HG03064 (cell line): ENCODE measurements at regions not wholly inside any gene's neighbourhood (a gene's known extent, or its start where the extent isn't known, plus 50 kb on each side); places are given as distances from the start of the nearest gene placed in this dataset.
"Not testable (repeated sequence)": the region's sequence is repeated elsewhere in the genome, so short reads cannot be mapped to it uniquely, and the experiment has no call there.

Source experiments
- ATAC-seq: cut with Tn5 transposase; IDR thresholded peaks from one replicate; pipeline ENCODE4 v1.9.1; 2021; ENCODE audit warnings: low read depth; ENCODE audit not compliant: unreplicated experiment

DNA sequence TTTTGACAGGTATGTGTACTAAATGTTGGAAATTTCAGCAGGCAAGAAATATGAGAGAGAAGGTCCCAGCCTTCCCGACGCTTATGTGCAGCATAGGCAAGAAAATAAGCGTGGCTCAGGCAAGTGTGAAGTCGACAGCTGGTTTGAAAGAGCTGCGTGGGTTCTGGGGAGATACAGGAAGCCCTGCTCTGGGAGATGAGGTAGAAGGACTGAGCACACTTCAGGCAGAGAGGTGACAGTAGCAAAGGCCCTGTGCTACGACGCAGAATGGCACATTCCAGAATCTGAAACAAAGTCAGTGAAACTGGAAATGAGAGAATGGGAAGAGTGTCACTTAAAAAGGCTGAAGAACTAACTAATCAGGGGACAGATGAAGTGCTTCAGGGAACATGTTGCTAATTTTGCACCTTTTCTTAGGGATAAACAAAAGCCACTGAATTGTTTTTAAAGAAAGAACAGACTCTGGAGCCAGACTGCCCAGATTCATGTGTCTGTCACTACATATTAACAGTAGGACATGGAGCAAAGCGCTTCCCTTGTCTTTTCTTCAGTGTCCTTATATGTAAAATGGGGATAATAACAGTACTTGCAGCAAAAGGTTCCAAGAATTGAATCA is 160.1 kb downstream of the SPRY2 start:
- ATAC-seq = no peak

DNA sequence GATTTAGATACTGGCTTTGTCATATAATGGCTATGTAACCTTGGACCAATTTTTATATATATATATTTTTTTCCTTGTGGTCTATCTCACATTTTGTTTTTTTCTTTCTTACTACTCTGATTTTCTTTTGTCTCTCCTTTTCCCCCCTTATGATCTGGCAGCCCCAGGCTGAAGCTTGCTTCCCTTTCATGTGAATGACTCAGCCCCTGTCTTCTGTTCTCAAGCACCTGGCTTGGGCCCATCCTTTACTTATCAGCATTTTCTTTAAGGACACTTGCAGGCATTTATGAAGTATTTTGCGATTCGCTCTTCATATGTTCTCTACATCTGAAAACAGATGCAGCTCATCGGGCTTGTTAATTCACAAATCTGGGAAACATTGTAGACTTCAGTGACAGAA is 163.6 kb downstream of the SPRY2 start:
- ATAC-seq = no peak

DNA sequence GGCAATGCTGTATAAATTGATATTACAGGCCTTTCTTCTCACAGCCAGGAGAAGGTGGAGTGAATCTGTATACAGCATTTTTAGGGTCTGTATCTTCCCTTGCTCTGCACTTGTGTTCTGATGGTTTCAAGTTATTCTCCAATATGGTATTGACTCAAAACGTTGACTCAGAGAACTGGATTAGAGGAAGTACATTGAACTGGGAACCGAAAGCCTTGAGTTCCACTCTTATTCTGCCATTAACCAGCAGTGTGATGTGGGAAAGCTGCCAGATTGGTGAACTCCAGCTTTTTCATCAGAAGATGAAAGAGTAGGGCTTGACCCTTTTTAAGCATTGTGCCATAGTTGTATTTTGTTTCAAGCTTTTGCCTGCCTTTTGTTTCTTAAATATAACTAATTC is 167.7 kb downstream of the SPRY2 start:
- no peak for ATAC-seq

DNA sequence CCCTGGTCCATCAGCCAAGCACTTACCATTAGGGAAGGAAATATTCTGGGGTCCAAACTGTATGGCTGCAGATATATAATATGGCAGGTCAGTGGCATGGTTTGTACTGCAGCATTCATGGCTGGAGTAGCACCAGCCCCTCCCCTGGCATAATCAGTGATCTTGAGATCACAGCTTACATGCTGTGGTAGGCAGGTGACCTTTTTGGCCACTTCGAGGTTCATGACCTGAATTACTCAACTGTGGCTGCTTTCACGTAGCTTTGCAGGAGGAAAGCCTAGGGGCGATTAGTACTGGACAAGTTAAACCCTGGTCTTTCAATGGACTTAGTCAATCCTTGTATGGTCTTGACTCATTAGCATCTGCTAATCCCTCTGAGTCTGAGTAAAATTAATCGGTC is 169.8 kb downstream of the SPRY2 start:
- ATAC-seq = no peak

DNA sequence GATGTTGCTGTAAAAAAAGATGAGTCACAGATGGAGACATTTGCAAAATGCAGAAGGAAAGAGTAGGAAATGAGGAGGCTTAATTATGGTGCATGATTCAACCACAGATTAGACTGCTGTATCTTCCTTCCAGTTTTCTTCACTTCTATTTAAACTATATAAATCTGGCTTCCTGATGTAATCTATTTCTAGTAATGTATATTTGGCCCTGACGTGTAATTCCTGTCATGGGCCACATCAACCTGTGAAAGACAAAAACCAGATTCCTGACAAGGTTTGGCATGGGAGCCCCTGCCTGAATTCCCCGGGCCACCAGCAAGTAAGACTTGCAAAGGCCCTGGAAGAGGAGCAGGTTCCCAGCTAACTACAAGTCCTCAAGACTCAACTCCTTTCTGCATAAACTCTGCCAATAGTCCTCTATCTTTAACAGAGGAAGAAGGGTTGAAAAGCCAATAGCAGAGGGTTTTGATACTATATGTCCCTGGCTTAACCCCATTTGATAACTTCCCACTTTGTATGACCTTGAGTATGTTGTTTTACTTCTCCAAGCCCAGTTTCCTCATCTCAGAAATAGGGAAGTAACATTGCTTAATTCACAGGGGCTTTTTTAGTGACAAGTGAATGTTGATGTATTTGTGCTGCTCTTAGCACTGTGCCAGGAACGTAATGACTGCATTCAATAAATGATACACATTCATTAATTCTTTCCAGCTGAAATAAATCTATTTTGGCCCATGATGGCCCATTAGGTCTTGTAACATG is 172.7 kb downstream of the SPRY2 start:
- ATAC-seq = no peak

DNA sequence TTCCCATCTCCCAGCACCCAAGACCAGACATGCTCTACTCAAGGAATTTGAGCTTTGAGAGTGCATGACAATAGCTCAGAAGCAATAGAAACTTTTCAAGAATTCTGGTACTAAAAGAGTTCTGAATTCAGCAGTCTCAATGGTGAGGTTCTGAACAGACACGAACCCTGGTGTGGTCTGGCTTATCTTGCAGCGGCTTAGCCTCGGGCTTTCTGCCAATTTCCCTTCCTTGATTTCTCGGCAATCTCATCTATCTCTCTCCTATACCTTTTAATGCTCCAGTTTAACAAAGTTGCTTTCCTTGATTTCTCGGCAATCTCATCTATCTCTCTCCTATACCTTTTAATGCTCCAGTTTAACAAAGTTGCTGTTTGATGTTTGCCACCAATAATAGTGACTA is 174.6 kb downstream of the SPRY2 start:
- ATAC-seq = no peak

DNA sequence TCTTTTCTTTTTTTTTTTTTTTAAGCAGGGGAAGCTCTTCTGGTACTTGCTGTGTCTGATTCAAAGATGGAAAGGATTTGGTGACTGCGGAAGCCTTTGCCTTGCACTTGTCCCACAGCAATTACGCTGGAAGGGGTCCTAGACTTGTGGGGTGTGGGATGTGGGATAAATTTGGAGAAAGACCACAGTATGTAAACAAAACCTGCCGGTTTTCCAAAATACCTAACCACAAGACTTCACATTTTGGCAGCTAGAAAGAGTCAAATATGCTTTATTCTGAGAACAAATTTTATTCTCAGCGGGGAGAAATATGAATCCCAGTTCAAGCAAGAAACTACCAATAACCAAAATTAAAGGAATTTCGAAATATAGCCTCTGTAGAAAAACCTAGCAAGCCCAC is 176.5 kb downstream of the SPRY2 start:
- ATAC-seq = no peak

DNA sequence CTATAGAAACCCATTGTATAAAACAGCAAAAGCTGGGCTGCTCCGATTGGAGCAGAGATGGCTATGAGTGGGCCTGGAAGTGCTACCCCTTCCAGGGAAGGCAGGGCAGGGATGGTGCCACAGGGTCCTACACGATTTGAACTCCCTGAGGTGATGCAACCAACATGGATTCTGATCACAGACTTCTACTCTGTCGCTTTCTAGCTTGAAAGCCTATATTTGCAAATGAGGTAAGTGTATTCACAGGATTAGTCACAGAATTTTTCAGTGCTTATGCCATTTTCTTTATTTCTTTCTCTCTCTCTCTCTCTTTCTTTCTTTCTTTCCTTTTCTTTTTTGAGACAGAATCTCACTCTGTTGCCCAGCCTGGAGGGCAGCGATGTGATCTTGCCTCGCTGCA is 179.0 kb downstream of the SPRY2 start:
- no peak for ATAC-seq

DNA sequence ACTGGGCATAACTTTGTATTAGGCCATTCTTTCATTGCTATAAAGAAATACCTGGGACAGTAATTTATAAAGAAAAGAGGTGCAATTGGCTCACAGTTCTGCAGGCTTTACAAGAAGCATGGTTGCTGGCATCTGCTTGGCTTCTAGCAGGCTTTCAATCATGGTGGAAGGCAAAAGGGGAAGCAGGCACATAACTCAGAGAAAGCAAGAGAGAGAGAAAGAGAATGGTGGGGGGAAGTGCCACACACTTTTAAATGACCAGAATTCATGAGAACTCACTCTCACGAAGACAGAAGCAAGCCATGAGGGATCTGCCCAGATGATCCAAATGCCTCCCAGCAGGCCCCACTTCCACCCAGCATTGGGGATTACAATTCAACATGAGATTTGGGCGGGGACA is 179.7 kb downstream of the SPRY2 start:
- ATAC-seq = no peak

DNA sequence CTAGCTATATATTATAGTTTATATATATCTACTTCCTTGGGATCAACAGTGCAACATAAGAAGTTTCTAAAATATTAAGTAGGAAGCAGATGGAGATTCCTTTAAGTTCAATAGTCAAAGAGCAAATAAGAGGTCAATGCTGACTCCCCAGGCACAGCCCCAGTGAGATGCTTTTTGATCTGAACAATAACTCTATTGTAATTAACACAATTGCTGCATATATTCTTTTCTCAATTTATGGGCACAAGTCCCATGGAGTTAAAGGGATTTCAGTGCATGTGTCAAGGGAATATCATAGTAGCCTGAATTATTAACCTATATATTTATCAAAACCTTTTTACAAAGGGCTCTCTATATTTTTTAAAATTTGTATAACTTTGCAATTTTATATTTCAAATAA is 180.8 kb downstream of the SPRY2 start:
- no peak for ATAC-seq

DNA sequence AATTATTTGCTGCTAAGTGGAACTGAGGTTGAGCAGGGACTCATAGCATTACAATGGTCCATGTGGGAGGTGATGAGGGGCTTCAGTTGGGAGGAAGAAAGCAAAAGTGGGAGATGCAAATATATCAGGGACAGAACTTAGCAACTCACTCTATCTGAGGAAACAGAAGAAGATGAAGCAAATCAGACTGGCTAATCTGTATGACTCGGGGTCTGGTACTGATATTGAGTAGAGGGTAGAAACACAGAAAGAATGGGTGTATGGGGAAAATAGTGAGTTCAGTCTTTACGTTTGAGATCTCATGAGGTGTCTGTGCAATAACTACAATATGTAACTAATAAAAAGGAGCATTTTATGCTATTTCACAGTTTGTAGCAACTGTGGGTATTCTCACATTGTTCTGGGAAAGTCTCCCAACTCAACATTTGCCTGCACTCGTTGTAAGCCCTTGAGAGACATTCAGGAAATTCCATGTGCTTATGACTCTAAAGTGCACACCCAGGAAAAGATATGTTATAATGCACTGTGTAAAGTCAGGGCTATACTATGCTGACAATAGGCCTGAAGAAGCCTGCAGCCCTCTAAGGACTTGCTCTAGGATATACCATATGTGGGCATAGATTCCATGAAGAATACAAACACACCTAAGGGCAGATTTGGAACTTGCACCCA is 183.5 kb downstream of the SPRY2 start:
- ATAC-seq = no peak

DNA sequence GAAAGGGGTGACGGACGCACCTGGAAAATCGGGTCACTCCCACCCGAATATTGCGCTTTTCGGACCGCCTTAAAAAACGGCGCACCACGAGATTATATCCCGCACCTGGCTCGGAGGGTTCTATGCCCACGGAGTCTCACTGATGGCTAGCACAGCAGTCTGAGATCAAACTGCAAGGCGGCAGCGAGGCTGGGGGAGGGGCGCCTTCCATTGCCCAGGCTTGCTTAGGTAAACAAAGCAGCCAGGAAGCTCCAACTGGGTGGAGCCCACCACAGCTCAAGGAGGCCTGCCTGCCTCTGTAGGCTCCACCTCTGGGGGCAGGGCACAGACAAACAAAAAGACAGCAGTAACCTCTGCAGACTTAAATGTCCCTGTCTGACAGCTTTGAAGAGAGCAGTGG is 188.8 kb downstream of the SPRY2 start:
- not testable (repeated sequence) for ATAC-seq

DNA sequence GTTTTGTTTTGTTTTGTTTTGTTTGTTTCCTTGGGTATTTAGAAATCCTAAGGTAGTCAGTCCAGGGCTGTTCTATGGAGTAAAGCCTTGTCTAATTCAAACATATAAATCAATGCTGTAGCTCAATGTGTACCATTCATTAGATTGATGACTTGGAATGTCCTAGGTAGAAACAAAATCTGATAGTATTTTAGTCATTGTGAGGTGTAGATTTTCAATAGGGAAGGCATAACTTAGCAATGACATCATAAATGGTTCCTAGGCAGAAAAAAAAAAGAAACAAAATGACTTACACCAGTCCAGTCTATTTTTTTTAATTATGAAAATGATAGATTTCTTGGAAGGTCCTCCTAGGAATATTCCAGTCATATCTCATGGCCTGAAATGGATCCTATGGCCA is 189.9 kb downstream of the SPRY2 start:
- ATAC-seq = no peak

DNA sequence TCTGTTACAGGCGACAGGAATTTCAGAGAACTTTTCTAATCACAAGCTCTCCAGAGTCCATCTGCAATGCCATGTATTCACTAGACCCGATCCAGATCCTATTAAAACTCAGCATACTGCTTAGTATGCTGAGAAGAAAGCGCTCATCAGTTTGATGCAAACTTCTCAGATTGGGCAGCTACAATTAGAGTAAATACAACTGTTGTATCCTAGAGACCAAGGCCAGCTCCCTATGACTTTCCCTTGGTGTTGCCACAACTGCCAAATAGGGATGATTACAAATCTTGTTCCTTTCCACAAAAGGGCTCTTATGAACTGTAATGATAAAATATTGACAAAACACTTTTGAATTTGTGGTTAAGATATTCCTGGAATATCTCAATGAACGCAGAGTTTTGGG is 191.2 kb downstream of the SPRY2 start:
- no peak for ATAC-seq

DNA sequence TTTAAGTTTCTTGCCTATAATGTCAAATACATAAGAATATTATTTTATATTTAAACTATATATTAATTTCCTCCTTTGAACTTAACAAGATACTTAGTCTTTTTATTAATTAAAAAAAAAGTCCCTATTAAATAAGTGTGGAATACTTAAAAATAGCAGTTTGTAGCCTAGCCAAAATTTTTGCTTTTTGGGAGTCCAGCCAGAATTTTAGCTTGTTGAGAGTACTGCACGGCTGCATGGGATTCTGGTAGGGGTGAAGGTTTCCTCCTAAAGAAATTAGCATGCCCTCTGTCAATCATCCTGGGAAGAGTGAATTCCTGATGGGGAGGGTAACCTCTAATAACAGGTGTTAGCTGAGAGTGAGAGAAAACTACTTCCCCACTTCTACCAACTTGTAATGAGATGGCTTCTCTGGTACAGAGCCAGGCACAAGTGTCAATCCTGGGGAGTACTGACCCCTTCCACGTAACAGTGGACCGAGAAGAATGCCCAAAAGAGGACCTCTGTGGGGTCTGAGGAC is 195.7 kb downstream of the SPRY2 start:
- no peak for ATAC-seq

DNA sequence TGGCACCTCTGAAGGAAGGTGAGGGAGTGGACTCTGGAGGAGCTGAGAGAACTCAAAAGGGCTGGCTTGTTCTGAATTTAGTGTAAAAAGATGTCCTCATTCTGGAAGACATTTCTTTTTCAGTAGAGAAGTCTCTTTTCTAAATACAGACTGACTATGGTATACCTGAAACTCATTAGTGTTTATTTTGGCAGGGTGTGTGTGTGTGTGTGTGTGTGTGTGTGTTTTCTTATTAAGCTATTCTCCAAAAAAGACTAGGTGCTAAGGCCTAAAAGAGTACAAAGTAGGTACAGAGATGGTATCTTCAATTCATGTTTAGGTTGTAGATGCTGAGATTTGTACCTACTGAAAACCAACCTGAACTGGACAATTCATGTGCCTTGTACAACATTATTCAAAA is 196.4 kb downstream of the SPRY2 start:
- no peak for ATAC-seq

DNA sequence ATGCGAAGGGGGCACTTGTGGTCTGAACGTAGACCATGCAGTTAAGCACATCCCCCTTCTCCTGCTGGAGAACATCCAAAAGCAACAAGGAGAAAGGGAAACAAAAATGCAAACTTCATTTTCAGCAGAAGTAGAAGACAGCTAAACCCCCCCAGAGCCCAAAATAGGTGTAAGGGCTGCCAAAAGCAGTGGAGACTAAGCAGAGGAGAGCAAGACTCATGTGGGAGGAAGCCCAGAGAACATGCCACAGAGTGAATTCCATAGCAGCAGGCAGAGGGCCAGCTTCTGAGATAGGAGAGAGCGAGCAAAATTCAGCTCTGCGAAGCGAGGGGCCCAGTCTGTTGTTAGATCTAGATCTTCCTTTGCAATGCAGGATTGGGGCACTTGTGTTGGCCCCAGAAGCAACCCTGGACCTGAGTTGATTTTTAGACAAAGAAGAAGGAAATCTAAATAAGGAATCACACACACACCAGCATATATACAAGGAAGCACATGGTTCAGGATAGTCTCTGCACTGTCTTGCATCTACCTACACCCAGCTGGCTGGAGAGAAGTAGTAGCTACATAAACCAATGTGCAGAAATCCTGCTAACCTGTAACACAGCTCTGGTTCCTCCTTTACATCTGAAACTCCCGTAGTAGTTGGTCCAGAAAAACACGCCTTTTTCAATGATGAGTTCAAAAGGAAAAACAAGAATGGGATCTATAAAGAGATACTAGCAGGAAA is 199.6 kb downstream of the SPRY2 start:
- ATAC-seq = no peak

DNA sequence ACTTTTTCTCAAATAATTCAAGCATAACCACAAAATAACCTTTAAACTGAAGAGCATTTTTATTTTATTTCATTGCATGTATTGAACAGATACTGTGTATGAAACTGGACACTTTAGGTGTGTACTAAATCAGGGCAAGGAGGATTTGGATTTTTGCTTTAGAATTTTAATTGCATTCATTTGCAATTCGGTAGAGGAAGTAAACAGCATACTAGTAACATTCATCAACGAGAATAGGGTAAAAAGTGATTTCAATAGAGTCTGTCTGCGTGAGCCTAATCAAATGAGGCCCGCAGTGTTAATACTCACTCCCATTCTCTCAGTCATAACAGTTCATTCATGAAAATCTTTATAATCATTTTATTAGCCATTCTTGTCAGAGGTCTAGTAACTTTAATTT is 200.2 kb downstream of the SPRY2 start:
- no peak for ATAC-seq

DNA sequence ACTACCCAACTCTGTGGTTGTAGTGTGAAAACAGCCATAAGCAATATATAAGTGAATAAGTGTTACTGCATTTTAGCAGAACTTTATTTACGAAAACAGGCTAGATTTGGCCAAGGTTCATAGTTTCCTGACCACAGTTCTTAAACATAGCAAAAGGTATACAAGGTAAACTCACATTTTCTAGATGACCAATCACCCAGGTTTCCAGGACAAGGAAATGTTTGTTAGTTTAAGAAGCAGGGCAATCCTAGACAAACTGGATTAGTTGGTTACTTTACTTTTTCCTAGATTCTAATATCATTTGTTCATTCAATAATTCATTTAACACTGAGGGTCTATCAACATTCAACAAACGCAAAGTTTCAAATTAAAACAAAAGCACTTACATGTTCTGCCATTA is 201.7 kb downstream of the SPRY2 start:
- ATAC-seq = no peak

DNA sequence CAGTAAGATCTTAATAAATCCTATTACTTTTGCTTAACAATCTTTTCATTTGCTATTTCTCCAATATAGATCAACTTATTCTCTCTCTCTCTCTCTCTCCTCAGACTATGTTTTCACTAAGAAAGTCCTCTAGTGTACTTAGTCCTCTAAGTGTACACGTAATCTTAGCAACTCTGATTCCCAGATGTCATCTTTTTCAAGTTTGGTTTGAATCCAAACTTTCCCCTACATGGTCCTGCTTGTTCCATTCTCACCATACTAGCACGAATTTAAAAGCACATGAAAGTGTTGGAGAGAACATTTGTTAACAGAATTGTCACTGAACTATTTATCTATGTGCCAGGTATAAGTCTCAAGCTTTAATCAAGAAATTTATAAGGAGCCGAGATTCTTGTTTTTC is 202.9 kb downstream of the SPRY2 start:
- ATAC-seq = no peak

DNA sequence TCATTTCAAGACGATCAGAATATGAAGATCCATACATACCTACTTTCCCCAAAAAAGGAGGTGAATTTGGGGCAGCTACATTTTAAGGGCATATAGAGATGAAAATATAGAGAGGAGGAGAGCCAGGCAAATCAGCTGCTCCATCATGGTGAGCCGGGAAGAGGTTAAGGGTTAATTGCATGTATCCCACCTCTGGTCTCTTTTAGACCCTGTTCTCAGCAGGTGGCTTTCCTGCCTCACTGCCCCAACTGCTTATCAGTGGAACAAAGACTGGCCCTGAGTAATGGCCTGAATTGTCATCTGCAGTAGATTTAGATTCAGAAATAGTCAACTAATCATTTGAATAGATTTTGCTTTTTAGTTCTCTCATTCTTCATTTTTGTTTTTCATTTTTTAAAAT is 206.6 kb downstream of the SPRY2 start:
- ATAC-seq = no peak
